Stimulated activated CD8-positive, alpha-beta memory T cell treated with anti-CD3 and anti-CD28 coated beads, Interleukin-12 subunit alpha, Interleukin-12 subunit beta, amount 100 ng/mL, for 24 hours (primary cell): ENCODE measurements at regions not wholly inside any gene's neighbourhood (a gene's known extent, or its start where the extent isn't known, plus 50 kb on each side); places are given as distances from the start of the nearest gene placed in this dataset.
A peak's percentile ranks its signal among the peaks of the same experiment; 100 is the strongest.

Experiments
- DNase-seq: peaks from one replicate; pipeline ENCODE4 v3.0.0-alpha.2; 2020; ENCODE audit errors: extremely low read depth

GRCh38 chr21:38985568-38986378 lies 180.0 kb downstream of the ETS2 start:
- peak; percentile 17 for DNase-seq

GRCh38 chr21:38984982-38985567 lies 179.3 kb downstream of the ETS2 start:
- DNase-seq, result no peak

GRCh38 chr21:38984568-38984967 lies 178.8 kb downstream of the ETS2 start:
- no peak for DNase-seq

GRCh38 chr21:38983560-38983959 lies 177.8 kb downstream of the ETS2 start:
- DNase-seq, result no peak

GRCh38 chr21:38982804-38983203 lies 177.1 kb downstream of the ETS2 start:
- no peak for DNase-seq

GRCh38 chr21:38982096-38982495 lies 176.4 kb downstream of the ETS2 start:
- no peak for DNase-seq

GRCh38 chr21:38980416-38981313 lies 174.9 kb downstream of the ETS2 start:
- DNase-seq, result no peak

- DNase-seq, result no peak
Measured at GRCh38 chr21:38979271-38980121, 173.8 kb downstream of the ETS2 start.

- DNase-seq, result no peak
Measured at GRCh38 chr21:38976900-38977299, 171.2 kb downstream of the ETS2 start.

GRCh38 chr21:38973552-38973951 lies 167.8 kb downstream of the ETS2 start:
- DNase-seq, result no peak

GRCh38 chr21:38972078-38972477 lies 166.3 kb downstream of the ETS2 start:
- no peak for DNase-seq

- no peak for DNase-seq
Measured at GRCh38 chr21:38970765-38971164, 165.0 kb downstream of the ETS2 start.

GRCh38 chr21:38968887-38969543 lies 163.3 kb downstream of the ETS2 start:
- DNase-seq, result no peak

- no peak for DNase-seq
Measured at GRCh38 chr21:38965910-38966504, 160.3 kb downstream of the ETS2 start.

GRCh38 chr21:38965241-38965640 lies 159.5 kb downstream of the ETS2 start:
- no peak for DNase-seq

GRCh38 chr21:38963006-38963405 lies 157.3 kb downstream of the ETS2 start:
- no peak for DNase-seq

- DNase-seq, result no peak
Measured at GRCh38 chr21:38960251-38960650, 154.5 kb downstream of the ETS2 start.

GRCh38 chr21:38959692-38960061 lies 153.9 kb downstream of the ETS2 start:
- no peak for DNase-seq

GRCh38 chr21:38958940-38959691 lies 153.4 kb downstream of the ETS2 start:
- DNase-seq, result no peak

- no peak for DNase-seq
Measured at GRCh38 chr21:38958323-38958705, 152.6 kb downstream of the ETS2 start.
